Adrenal gland (tissue), 9 donors: ENCODE measurements at regions not wholly inside any gene's neighbourhood (a gene's known extent, or its start where the extent isn't known, plus 50 kb on each side); places are given as distances from the start of the nearest gene placed in this dataset.
"Not testable (repeated sequence)": the region's sequence is repeated elsewhere in the genome, so short reads cannot be mapped to it uniquely, and the experiment has no call there.

ENCODE experiments used
- DNase-seq, 7 donors: peaks; one replicate each; pipeline ENCODE4 v3.0.0-alpha.2; 2019 to 2020
- H3K27ac ChIP-seq, 5 donors: fragments of 200-600 bp; sonication (generic) in 4 of 5; 1 replicate in 3 of 5; 2 replicates in 2 of 5; pipeline versions ENCODE4 v1.5.1 to v1.8.0; 2016 to 2020; ENCODE audit warnings: mild to moderate bottlenecking in 1 of 5
- H3K27me3 ChIP-seq: fragments of 200-600 bp; 2 replicates; pipeline ENCODE4 v1.8.0; 2021
- H3K36me3 ChIP-seq, 2 donors: fragments of 200-600 bp; replicated peaks in 1 of 2; 1 replicate in 1 of 2; 2 replicates in 1 of 2; pipeline versions ENCODE4 v1.5.1 to v1.8.0; 2018 to 2022
- H3K4me1 ChIP-seq, 2 donors: fragments of 200-600 bp; replicated peaks in 1 of 2; 1 replicate in 1 of 2; 2 replicates in 1 of 2; pipeline versions ENCODE4 v1.5.1 to v1.8.0; 2018 to 2021
- H3K4me3 ChIP-seq, 4 donors: fragments of 200-600 bp; sonication (generic) in 3 of 4; one replicate each; pipeline ENCODE4 v1.5.1; 2016 to 2018
- H3K9me3 ChIP-seq, 3 donors: fragments of 200-600 bp; sonication (generic) in 1 of 3; replicated peaks in 1 of 3; 1 replicate in 2 of 3; 2 replicates in 1 of 3; pipeline versions ENCODE4 v1.5.1 to v1.8.0; 2016 to 2021
- POLR2A ChIP-seq, 2 donors: fragments of 450-650 bp; IDR thresholded peaks; one replicate each; pipeline ENCODE4 v1.6.1; 2017; ENCODE audit warnings: antibody characterized with exemption in 2 of 2, mild to moderate bottlenecking in 2 of 2, moderate library complexity in 1 of 2
- WGBS, 4 donors: extraction: QIAGEN DNeasy Blood & Tissue Kit in 2 of 4; methylation state at CpG; one replicate each; pipeline versions ENCODE4 v1.1.5 to v1.1.7; 2013 to 2017; 5-methylcytosine and 5-hydroxymethylcytosine counted together
- intact Hi-C, 2 donors: fragments of 100-400 bp; cut with DNase I; formaldehyde crosslinking; loops; one replicate each; pipeline versions ENCODE4 v1.14.1 to v1.15.0; 2022 to 2023
- TF ChIP-seq, protein P1 (sequence below), 6 experiments: fragments of 450-650 bp in 4 of 6; fragments of 200-600 bp in 2 of 6; sonication (generic) in 1 of 6; IDR thresholded peaks; 1 replicate in 5 of 6; 2 replicates in 1 of 6; pipeline versions ENCODE4 v1.5.1 to v1.8.0; 2016 to 2021; ENCODE audit warnings: antibody characterized with exemption in 6 of 6, mild to moderate bottlenecking in 2 of 6, moderate library complexity in 1 of 6
- donor health status: healthy with polysubstance abuse.
- donor health status: Bipolar disorder and iron deficiency.
- donor health status: DM: yes; HTN: yes; CAD: no.
- donor health status: DM: no; HTN: no; CAD: no.
- donor health status: DM: no; HTN: no; CAD: no.

GRCh38 chr6:11469684-11470083, 67.9 kb upstream of the TMEM170B start:
- 84 to 100% (median 94%) methylated on average over 1 of the region's 1 CpG for WGBS, 4 donors
- intact Hi-C loops, result no loop called here

GRCh38 chr6:11468271-11468670, 69.3 kb upstream of the TMEM170B start:
- DNase-seq, H3K9me3 ChIP-seq, H3K4me1 ChIP-seq, H3K36me3 ChIP-seq, intact Hi-C loops, H3K27me3 ChIP-seq, H3K4me3 ChIP-seq, H3K27ac ChIP-seq: not testable (repeated sequence)
- 63 to 95% (median 66%) methylated on average over 4 of the region's 4 CpGs for WGBS, 4 donors

More at GRCh38 chr6:11469684-11470083, 67.9 kb upstream of the TMEM170B start:
- H3K4me3 ChIP-seq, result no peak overlapping the region
- H3K27me3 ChIP-seq, result no peaks in the 10 kb centered on the region
- H3K27ac ChIP-seq, result no peak overlapping the region
- peaks cover 0 to 5% of the 10 kb centered on the region in 2 donors for H3K4me1 ChIP-seq
- H3K9me3 ChIP-seq, result no peaks in the 10 kb centered on the region
- no peak for DNase-seq
- no peaks in the 10 kb centered on the region for H3K36me3 ChIP-seq
- no peak for TF ChIP-seq POLR2A (IDR thresholded peaks at IDR 0.05)
- TF ChIP-seq, protein P1, sequence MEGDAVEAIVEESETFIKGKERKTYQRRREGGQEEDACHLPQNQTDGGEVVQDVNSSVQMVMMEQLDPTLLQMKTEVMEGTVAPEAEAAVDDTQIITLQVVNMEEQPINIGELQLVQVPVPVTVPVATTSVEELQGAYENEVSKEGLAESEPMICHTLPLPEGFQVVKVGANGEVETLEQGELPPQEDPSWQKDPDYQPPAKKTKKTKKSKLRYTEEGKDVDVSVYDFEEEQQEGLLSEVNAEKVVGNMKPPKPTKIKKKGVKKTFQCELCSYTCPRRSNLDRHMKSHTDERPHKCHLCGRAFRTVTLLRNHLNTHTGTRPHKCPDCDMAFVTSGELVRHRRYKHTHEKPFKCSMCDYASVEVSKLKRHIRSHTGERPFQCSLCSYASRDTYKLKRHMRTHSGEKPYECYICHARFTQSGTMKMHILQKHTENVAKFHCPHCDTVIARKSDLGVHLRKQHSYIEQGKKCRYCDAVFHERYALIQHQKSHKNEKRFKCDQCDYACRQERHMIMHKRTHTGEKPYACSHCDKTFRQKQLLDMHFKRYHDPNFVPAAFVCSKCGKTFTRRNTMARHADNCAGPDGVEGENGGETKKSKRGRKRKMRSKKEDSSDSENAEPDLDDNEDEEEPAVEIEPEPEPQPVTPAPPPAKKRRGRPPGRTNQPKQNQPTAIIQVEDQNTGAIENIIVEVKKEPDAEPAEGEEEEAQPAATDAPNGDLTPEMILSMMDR (IDR thresholded peaks at IDR 0.05), result no peak

DNA sequence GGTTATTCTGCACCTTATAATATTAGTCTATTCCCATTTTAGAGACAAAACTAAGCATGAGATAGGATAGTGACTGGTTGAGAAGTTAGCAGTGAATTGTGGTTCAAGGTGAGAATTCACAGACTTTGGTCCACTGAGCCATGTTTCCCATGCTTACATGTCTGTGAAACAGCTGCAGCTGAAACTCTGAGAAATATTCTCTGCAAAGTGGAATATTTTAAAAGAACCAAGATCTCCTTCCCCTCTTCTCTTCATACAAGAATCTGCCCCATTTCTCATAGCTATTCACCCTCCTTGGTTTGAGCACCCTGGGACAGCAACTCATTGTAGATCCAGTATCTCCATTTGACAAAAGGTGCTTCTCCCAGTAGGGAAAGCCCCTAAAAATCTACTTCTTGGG, 70.2 kb upstream of the TMEM170B start:
- no peak for DNase-seq
- no peak overlapping the region for H3K4me3 ChIP-seq
- no peaks in the 10 kb centered on the region for H3K27me3 ChIP-seq
- intact Hi-C loops, result no loop called here
- H3K9me3 ChIP-seq, result no peaks in the 10 kb centered on the region
- H3K36me3 ChIP-seq, result no peaks in the 10 kb centered on the region
- no peak overlapping the region for H3K27ac ChIP-seq
- TF ChIP-seq POLR2A (IDR thresholded peaks at IDR 0.05), result no peak
- TF ChIP-seq, protein P1 (IDR thresholded peaks at IDR 0.05), result no peak
- no peaks in the 10 kb centered on the region for H3K4me1 ChIP-seq

DNA sequence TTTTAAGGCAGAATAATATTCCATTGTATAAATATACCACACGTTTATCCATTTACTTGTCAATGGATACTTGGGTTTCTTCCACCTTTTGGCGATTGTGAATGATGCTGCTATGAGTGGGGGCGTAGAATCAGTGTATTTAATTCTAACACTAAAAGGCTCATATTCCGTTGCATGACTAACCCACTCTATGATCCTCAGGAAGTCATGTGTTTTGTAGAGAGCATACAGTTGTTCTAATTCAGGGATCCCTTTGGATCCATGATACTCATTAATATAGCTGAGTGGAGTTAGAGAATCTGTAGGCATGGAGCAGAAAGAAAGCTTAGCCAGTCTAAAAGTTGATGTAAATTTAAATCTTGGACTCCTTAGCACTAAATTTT, 74.2 kb upstream of the TMEM170B start:
- 78 to 86% (median 83%) methylated on average over 4 of the region's 4 CpGs for WGBS, 4 donors
- no peak for DNase-seq
- TF ChIP-seq POLR2A (IDR thresholded peaks at IDR 0.05), result no peak
- TF ChIP-seq, protein P1 (IDR thresholded peaks at IDR 0.05), result no peak
- Histone ChIP-seq H3K36me3 (no peaks in the 10 kb centered on the region), H3K4me1 (no peaks in the 10 kb centered on the region), H3K4me3 (no peak overlapping the region), H3K27ac (no peak overlapping the region), H3K9me3 (no peaks in the 10 kb centered on the region), H3K27me3 (no peaks in the 10 kb centered on the region)
- intact Hi-C loops, result no loop called here

- WGBS, 4 donors, result 68 to 74% (median 72%) methylated on average over 11 of the region's 11 CpGs
- Histone ChIP-seq H3K27me3 (no peaks in the 10 kb centered on the region), H3K4me1 (no peaks in the 10 kb centered on the region), H3K36me3 (no peaks in the 10 kb centered on the region), H3K4me3 (no peak overlapping the region), H3K9me3 (no peaks in the 10 kb centered on the region), H3K27ac (no peak overlapping the region)
- DNase-seq, result no peak
- no peak for TF ChIP-seq POLR2A (IDR thresholded peaks at IDR 0.05)
- TF ChIP-seq, protein P1 (IDR thresholded peaks at IDR 0.05), result no peak
- intact Hi-C loops, result no loop called here
Measured at GRCh38 chr6:11462742-11463397, 74.7 kb upstream of the TMEM170B start.
